Limb (tissue), 2 donors: ENCODE measurements at regions not wholly inside any gene's neighbourhood (a gene's known extent, or its start where the extent isn't known, plus 50 kb on each side); places are given as distances from the start of the nearest gene placed in this dataset.

Experiments
- DNase-seq, 2 donors: peaks; one replicate each; pipeline ENCODE4 v3.0.0-alpha.2; 2016; ENCODE audit errors: extremely low spot score in 2 of 2

GRCh38 chr6:105909106-105909505 lies 177.0 kb upstream of the PRDM1 start:
- DNase-seq, result no peak

- no peak for DNase-seq
Observed at GRCh38 chr6:105907991-105908390, 178.1 kb upstream of the PRDM1 start.

- DNase-seq, result no peak
Observed at GRCh38 chr6:105907301-105907700, 178.8 kb upstream of the PRDM1 start.

DNA sequence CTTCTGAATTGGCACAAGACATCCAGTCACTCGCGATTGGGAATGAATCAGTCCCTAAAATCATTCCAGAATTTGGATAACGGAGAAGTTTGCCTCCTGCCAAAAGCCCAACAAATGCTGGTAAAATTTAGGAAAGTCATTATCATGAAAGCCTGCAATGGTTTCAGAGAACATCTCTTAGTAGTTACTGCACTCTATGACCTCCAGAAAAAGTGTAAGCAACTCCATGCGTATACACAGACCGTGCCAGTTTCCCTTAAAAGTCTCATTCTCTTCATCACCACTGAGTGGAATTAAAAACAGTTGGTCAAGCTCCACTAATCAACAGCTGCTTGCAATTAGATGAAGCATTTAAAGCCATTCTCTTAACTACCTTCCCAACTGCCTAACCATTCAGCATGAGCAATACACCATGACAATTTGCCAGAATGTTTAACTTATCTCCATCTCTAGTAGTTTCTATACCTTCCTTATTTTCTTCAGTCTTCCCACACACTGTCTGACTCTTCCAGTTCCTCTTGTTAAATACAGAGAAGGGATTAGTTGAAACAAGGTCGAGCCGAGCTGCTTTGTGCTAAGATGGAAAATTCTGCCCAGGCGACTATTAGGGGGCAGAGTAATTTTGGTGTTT lies 183.6 kb upstream of the PRDM1 start:
- DNase-seq, result no peak

- no peak for DNase-seq
Observed at GRCh38 chr6:105901583-105901982, 184.6 kb upstream of the PRDM1 start.

GRCh38 chr6:105900125-105900937 lies 185.8 kb upstream of the PRDM1 start:
- peak in 1 of 2 donors; percentile 18 for DNase-seq

GRCh38 chr6:105898286-105898685 lies 187.8 kb upstream of the PRDM1 start:
- DNase-seq, result no peak

- no peak for DNase-seq
Observed at GRCh38 chr6:105897131-105897530, 189.0 kb upstream of the PRDM1 start.

DNA sequence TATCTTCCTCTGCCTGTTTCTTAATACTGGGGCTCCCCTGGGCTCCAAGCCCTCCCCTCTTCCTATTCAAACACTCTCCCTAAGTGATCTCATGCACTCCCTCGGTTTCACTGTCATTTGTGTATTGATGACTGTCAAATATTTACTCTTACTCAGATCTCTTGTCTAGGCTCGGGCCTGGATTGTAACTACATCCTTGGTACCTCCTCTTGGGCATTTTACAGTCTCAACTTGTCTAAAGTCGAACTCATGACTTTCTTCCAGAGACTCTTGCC lies 189.4 kb upstream of the PRDM1 start:
- DNase-seq, result no peak

GRCh38 chr6:105896052-105896820 lies 189.9 kb upstream of the PRDM1 start:
- no peak for DNase-seq

- DNase-seq, result no peak
Observed at GRCh38 chr6:105894556-105894955, 191.6 kb upstream of the PRDM1 start.

DNA sequence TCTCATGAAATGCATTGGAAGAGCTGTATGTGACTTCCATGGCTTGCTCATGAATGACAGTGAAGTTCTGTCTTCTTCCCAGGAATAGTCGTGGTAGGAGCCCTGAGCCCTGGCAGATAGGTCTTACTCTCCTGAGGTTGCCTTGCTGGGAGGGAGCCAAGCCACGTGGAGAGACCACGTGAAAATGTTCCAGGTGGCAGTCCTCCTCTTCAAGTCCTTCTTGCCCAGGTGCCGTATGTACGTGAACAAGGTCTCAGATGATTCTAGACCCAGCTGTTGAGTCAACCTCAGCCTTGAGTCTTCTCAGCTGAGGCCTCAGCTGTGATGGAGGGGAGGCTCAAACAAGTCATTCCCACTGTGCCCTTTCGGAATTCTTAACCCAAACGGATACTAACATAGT lies 192.4 kb upstream of the PRDM1 start:
- no peak for DNase-seq

DNA sequence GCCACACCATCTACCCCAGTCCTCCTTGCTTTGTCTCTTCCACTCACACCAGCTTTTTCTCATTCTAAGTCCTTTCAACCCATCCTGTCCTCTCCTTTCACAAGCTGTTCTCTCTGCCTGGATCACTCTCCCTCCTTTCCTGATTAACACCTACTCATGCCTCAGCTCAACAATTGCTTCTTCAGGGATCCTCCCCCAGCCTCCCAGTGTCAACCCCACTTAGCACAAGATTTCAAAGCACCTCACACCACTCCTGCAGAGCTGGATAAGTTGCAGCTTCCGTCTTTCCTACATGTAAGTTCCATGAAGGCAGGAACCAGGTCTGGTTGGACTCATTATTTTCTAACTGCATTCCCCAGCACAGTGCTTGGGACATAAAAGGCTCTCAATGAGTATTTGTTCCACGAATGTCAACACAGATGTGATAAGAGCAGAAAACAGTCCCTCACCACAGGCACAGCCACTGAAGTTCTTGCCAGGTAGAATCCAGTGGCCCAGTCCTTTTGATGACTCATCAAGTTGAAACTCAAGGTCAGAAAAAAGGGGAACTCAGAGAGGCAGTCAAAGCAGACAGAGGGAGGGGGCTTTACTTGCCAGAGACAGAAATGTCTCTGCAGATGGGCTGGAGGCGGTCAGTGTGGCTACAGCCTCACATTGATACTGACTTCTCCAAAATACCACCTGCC lies 193.4 kb upstream of the PRDM1 start:
- DNase-seq, result no peak

- DNase-seq, result no peak
Observed at GRCh38 chr6:105890521-105891244, 195.5 kb upstream of the PRDM1 start.

GRCh38 chr6:105889902-105890301 lies 196.2 kb upstream of the PRDM1 start:
- DNase-seq, result no peak

DNA sequence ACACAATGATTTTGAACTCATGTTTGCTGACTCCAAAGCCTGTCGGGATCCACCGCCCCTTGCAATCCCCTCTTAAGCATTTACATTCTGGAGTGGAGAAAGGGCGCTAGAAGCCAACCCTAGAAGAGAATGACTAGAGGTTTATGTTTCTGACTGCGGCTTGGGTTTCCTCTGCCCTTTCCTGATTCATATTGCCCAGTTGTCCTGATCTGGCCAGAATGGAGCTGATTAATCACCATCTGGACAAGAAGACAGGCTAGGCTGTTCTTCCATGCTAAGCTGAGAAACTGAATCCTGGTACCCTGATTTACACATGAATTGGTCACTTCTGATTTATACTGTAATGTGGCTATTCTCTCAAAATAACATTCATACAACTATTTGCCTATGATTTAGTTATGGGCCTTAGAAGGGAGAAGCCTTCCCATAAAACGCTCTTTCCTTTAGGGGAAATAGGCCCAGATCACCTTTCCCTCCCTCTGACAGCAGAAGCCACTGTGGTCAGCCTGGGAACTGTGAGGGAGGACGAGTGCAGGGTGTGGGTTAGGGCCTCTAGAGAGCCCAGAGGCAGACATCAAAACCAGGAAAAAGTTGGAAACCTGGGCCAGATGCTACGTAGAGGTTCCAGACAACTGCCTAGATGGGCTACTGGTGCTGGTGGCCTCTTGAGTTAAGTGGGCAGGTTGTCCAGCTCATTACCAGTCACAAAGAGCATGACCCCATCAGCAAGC lies 199.2 kb upstream of the PRDM1 start:
- no peak for DNase-seq

- no peak for DNase-seq
Observed at GRCh38 chr6:105886066-105886813, 199.9 kb upstream of the PRDM1 start.

DNA sequence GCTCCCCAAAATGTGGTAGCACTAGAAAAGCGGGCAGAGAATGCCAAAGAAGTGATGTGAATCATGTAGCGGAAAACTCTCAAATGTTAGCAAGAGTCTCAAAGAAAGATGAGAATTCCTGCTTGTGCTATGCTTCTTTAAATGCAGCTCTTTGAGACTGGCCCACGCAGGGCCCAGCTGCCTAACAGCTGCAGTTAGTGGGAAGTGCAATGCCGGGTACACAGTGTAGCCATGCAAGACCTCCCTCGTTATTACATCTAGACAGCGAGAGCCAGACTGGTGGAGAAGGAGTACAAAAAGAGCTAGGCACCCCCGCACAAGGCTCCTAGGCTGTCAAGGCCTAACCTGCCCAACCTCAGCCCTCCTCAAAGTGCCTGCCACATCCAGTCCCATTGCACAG lies 201.7 kb upstream of the PRDM1 start:
- DNase-seq, result no peak

- no peak for DNase-seq
Observed at GRCh38 chr6:105884011-105884410, 202.1 kb upstream of the PRDM1 start.

DNA sequence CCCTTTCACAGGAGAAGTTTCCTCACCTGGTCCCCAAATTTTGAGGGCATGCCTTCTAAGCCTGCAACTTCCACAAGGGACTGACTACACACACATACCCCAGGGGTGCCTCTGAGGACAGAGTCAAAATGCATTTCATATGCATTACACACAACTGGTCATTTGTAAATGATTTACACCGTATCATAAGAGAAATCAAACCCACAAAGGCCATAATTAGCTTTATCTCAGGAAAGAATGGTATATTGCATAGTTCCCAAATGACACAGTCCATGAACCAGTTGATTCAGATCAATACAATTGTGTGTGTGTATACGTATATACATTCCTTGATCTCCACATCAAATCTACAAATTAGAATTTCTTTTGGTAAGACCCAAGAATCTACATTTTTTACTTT lies 203.3 kb upstream of the PRDM1 start:
- no peak for DNase-seq
